SKM-1 (cell line): ENCODE measurements at regions not wholly inside any gene's neighbourhood (a gene's known extent, or its start where the extent isn't known, plus 50 kb on each side); places are given as distances from the start of the nearest gene placed in this dataset.
"Not testable (repeated sequence)": the region's sequence is repeated elsewhere in the genome, so short reads cannot be mapped to it uniquely, and the experiment has no call there.

Experiments used
- DNase-seq: peaks from one replicate; lab custom pipeline; 2025; ENCODE audit not compliant: unreplicated experiment; lab: John Stamatoyannopoulos, UW

DNA sequence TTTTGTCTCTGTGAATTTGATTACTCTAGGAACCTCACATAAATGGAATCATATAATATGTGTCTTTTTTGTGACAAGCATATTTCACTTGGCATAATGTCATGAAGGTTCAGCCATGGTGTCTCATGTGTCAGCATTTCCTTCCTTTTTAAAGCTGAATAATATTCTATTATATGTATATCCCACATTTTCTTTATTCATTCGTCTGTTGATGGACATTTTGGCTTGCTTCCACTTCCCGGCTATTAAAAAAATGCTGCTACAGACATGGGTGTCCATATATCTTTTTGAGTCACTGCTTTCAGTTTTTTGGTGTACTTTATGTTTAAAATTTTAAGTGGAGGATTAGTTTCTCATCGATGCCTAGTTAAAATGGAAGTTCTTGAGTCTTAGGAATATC is 59.8 kb upstream of the C5orf63 start:
- no peak for DNase-seq

DNA sequence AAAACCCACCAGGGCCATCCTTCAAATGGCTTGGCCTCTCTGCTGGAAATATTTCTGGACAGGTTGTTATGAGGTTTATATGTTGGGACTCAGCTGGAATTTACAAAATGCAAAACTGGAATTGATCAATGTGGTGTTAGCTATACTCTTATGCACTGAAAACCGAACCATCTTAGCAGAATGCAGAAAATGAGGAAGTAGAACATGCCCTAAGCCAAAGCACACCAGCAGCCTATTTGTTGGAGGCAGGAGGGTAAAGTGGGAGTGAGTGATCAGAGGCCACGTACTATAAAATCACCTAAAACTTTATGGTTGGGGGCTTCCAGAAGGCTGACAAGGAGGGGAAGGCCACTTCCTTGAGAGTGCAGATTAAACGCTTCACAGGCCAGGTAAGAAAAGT is 63.6 kb upstream of the C5orf63 start:
- no peak for DNase-seq

DNA sequence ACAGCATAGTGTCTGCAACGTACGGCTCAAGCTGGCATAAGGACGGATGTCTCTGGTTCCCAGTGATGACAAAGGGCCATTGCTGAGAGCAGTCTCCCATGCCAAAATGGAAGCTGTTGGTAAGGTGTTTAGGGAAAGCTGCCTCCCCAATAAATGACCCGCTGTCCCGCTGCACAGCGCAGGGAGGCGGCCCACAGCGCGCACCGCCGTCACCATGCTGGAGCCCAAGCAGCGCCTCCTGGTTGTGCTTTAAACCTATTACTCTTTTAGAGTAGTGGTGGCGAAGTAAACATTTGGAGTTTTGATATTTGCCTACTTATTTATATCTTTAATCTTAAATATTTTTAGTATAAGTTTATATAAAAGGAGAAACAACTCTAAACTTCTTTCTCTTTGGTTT is 70.4 kb upstream of the C5orf63 start:
- no peak for DNase-seq

DNA sequence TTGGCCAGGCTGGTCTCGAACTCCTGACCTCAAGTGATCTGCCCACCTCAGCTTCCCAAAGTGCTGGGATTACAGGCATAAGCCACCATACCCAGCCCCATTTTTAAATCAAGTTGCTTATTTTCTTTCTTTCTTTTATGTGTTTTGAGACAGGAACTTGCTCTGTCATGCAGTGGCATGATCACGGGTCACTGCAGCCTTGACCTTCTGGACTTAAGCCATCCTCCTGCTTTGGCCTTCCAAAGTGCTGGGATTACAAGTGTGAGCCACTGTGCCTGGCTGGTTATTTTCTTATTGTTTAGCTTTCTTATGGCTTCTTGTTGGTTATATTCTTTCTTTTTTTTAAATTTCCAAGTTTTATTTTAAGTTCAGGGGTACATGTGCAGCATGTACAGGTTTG is 79.7 kb upstream of the C5orf63 start:
- DNase-seq: no peak

DNA sequence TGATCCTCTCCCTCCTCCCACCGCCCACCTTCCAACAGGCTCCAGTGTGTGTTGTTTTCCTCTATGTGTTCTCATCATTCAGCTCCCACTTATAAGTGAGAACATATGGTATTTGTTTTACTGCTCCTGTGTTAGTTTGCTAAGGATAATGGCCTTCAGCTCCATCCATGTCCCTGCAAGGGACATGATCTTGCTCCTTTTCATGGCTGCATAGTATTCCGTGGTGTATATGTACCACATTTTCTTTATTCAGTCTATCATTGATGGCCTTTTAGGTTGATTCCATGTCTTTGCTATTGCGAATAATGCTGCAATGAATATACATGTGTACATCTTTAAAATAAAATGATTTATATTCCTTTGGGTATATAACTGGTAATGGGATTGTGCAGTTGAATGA is 80.2 kb upstream of the C5orf63 start:
- no peak for DNase-seq

DNA sequence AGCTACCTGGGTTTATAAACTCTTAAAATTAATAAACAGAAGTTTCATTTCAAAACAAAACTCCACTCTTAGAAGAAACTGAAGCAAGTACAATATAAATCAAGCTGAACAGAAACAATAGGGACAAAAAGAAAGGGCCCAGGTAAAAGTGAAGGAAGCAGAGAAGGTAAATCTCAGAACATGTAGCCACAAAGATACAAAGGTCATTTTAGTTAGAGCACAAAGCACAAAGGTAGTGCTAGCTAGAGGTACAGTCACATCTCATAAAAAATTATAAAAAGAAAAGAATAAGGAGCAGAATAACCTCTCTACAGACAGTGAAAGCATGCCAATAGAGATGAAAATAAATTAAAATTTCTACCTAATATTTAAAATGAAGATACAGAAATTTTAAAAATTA is 90.4 kb upstream of the C5orf63 start:
- no peak for DNase-seq

DNA sequence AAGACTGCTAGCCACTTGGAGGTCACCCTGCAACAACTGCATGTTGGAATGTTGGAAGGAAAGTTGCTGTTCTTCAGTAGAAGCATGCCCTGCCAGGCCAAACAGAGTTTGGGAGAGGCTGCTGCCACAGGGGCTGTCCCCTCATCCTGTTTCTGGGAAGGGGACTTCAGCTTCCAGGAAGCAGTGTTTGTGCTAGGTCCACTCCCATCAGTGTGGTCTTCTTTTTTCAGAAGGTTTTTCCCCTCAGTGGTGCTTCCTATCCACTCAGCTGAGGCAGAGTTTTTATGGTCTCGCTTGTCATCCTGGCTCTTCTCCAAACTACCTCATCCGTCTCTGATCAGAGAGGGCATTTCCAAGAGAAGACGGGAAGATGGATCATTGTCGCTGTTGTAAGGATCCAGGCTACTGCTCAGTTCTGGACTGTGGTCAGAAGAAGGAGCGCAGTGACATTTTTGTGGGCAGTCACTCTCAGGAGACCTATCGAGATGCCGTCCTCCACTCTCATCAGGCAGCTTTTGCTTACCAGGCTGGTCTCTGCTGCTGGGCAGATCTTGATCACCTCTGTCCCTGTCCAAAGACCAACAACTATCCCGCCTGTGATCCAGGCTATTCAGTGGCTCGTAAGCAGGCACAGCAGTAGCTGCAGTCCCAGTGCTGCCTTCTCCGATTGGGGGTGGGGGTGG is 97.8 kb upstream of the C5orf63 start:
- DNase-seq: no peak

DNA sequence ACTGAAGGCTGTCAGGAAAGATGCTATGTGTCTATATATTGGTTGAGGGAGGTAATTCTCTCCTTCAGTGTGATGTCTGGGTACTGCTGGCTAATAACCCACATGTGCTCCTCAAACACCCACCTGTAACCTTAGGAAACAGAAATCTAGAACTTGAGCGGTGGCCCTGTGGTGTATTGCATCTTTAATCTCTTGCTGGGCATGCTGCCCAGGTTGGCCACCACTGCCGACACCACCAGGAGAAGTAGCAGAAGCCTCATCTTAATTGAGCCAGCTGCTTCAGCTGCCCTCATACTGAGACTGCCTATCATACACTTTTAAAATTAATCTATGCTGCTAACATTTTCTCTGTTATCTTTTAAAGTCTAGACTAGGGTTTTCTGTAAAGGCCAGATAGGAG is 103.5 kb upstream of the C5orf63 start:
- DNase-seq: no peak

DNA sequence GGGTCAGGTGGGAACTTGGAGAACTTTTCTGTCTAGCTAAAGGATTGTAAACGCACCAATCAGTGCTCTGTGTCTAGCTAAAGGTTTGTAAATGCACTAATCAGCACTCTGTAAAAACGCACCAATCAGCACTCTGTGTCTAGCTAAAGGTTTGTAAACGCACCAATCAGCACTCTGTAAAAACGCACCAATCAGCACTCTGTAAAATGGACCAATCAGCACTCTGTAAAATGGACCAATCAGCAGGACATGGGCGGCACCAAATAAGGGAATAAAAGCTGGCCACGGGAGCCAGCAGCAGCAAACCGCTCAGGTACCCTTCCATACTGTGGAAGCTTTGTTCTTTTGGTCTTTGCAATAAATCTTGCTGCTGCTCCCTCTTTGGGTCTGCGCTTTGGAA is 108.0 kb upstream of the MEGF10 start:
- DNase-seq: not testable (repeated sequence)

DNA sequence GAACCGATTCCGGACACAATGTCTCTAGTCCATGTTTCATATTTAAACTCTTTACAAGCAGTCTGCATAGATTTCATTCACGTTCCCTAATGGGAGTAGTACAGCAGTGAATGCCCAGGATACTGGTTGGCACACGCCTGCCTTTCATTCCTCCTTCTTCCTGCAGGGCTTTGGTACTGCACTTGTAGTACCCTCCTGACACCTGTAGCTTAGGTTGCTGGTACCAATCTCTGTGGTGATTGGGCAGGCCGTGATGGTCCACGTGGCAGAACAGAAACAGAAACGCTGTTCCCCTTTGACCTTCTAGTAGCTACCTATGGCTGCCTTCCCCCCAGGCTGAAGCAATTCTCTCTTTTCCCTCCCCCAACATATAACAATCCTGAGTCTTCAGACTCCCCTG is 107.3 kb upstream of the MEGF10 start:
- no peak for DNase-seq

DNA sequence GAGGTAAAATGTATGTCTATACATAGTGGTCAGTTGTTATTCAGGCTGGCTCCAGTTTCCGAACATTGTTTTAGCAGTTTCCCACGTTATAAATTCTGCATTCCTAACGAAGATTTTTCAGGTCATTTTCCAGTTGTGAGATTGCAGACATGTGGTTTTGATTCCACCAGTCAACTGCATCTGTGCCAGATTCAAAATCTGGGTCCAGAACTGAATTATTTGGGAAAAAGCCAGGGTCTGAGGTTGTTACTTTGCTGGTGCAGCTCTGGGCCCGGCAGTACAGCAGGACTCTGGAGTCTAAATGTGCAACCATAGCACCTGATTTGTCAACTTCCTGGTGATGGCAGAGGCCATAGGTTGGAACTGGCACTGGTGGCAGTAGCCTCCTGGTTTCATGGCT is 105.7 kb upstream of the MEGF10 start:
- DNase-seq: no peak

DNA sequence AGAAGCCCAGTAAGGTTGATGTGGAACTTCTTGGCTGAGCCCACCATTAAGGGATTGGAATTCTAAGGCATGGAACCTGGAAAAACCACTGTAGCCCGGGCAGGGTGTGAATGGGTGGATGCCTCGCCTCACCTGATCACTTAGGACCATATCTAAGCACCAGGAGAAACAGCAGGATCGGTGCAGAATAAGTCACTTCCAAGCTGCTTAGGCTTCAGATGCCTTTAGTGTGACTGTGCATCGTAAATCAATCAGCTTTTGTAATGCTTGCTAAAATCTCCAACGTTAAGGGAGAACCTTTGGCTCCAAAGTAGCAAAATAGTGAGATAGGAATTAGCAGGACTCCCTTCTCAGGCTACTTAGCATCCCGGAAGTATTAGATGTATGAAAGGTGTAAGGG is 103.9 kb upstream of the MEGF10 start:
- DNase-seq: no peak

DNA sequence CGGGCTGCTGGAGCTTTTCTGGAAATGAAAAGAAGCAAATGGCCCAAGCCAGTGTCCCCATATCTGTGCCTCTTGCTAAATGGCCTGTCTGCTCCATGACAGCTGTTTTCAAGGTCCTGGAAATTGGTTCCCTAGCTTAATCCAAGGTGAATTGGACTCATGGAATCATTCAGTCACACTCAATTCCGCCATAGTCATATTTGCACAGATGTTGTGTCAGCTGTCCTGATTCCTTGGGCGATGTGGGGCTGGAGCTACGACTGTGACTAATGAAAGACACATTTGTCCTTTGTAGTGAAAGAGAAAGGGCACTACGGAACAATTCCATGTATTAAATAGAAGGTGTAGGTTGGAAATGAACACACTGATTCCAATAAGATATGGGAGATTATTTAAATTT is 102.9 kb upstream of the MEGF10 start:
- DNase-seq: no peak

DNA sequence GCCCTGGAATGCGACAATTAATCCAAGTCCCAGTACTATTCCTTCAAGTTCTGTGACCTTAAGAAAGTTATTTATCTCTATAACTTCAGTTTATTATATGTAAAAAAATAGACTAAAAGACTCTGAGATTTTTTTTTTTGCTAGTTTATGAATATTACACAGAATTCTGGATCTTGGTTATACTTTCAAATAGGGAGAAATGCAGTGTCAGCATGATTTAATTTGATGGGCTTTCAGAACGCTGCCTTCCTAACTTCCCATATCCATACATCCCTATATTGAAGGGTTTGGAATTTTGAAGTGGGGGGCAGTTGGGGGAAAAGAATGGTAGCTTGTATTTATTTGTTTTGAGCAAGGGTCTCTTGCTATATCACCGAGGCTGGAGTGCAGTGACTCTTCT is 98.4 kb upstream of the MEGF10 start:
- no peak for DNase-seq

DNA sequence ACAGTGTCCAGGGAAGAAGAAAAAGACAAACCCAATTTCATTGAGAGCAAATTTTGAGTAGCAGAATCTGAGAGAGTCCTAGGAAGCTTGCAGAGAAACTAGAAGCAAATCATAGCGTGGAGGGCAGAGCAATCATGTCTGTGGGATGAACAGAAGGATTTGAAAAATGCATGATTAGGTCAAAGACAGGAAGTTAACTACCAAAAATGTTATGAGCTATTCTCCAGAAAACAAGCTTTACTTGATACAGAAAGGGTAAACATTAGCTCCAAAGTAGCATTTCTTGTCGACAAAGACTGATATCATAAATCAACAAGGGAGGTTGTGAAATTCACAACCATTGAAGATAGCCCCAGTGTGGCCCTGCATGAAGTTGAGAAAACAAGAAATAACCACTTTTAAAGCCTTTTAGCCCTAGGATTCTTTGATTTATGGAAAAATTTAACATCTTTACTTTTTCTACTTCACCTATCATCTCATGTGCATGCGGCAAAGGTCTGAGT is 97.7 kb upstream of the MEGF10 start:
- no peak for DNase-seq

DNA sequence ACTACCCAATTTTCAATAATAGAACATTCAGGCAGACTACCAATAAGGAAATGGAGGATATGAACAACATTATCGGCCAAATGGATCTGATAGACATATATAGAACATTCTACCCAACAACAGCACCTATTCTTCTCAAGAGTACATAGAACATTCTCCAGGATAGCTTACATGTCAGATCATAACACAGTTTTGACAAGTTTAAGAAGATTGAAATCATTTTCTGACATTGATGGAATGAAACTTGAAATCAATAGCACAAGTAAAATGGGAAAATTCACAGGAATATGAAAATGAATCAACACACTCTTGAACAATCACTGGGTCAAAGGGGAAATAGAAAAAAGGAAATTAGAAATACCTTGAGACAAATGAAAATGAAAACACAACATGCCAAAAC is 94.6 kb upstream of the MEGF10 start:
- DNase-seq: no peak

DNA sequence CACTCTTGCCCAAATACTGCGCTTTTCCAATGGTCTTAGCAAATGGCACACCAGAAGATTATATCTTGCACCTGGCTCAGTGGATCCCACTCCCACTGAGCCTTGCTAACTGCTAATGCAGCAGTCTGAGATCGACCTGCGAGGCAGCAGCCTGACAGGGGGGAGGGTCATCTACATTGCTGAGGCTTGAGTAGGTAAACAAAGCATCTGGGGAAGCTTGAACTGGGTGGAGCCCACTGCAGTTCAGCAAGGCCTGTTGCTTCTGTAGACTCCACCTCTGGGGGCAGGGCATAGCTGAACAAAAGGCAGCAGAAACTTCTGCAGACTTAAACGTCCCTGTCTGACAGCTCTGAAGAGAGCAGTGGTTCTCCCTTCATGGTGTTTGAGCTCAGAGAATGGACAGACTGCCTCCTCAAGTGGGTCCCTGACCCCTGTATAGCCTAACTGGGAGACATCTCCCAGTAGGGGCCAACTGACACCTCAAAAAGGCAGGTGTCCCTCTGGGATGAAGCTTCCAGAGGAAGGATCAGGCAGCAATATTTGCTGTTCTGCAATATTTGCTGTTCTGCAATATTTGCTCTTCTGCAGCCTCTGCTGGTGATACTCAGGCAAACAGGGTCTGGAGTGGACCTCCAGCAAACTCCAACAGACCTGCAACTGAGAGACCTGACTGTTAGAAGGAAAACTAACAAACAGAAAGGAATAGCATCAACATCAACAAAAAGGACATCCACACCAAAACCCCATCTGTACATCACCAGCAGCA is 93.0 kb upstream of the MEGF10 start:
- DNase-seq: not testable (repeated sequence)

DNA sequence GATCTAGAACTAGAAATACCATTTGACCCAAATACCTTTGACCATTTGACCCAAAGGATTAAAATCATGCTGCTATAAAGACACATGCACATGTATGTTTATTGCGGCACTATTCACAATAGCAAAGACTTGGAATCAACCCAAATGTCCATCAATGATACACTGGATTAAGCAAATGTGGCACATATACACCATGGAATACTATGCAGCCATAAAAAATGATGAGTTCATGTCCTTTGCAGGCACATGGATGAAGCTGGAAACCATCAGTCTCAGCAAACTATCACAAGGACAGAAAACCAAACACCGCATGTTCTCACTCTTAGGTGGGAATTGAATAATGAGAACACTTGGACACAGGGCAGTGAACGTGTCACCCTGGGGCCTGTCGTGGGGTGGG is 87.9 kb upstream of the MEGF10 start:
- not testable (repeated sequence) for DNase-seq

DNA sequence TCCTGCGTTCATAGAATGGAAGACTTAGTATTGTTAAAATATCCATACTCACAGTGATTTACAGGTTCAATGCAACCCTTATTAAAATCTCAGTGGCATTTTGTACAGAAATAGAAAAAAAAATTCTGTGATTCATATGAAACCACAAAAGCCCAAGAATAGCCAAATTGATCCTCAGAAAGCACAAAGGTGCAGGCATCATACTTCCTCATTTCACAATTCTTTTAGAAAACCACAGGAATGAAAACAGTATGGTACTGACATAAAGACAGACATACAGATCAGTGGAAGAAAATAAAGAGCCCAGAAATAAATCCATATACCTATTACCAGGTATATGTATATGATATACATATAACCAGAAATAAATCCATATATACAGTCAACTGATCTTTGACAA is 86.8 kb upstream of the MEGF10 start:
- DNase-seq: peak; percentile 38

DNA sequence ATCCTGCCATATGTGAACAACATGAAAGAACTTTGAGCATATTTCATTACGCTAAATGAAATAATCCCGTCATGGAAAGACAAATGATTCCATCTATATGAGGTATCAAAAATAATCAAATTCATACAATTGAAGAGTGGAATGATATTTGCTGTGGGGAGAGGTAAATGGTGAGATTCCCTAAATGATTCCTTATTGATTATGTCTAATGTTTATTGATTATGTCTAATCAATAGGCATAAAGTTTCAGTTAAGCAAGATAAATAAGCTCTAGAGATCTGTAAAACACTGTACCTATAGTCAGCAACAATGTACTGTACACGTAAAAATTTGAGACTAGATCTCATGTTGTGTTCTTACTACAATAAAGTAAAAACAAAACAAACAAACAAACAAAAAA is 85.4 kb upstream of the MEGF10 start:
- no peak for DNase-seq

DNA sequence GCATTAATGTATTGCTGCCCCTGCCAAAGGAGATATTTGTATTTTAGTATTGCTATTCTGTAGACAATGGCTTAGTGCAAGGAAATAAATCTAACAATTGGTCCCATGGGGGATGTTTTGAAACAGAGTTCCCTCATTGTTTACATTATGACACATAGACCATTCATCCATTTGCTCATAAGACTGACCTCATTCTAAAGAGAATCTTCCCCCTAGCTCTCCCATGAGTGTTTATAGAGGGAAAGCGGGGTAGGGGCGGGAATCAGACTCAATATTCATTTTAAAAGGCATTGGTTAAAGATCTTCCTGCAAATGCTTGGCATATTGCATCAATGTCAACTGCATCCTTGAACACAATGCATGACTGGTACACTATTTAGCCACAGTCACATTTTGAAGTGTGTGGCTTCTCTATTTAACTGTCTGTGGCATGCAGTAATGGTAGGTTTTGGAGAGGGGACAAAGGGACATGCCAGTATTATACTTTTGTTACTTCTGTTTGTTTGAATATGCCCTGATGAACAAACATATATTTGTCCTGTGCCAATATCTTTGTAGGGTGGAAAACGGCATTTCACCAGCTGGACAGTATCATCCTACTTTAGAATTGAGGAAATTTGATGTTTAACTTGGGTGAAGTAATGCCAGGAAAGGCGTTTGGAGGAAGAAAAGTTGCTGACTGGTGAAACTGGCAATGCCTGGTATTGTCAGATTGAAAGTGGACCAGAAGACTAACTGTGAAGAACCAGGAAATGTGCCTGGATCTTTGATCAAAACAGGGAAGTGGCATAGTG is 84.1 kb upstream of the MEGF10 start:
- DNase-seq: no peak

DNA sequence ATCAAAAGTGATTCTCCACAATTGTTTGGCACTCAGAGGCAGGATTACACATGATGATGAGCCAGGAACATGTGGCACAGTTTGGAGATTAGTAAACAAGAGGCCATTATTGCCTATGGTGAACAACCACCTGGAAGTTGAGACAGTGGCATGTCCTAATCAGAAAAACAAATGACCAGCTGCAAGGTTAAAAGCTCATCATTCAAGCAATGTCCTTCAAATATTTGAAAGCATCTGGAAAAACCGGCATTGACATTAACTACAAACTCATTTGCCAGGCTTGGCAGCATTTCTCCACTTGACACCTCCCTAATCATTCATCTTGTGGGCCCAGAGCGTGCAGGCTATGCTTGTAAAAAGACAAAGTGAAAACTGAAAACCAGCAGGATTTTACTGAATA is 80.6 kb upstream of the MEGF10 start:
- no peak for DNase-seq
